ENCODE measurements at regions not wholly inside any gene's neighbourhood (a gene's known extent, or its start where the extent isn't known, plus 50 kb on each side); places are given as distances from the start of the nearest gene placed in this dataset.

DNA sequence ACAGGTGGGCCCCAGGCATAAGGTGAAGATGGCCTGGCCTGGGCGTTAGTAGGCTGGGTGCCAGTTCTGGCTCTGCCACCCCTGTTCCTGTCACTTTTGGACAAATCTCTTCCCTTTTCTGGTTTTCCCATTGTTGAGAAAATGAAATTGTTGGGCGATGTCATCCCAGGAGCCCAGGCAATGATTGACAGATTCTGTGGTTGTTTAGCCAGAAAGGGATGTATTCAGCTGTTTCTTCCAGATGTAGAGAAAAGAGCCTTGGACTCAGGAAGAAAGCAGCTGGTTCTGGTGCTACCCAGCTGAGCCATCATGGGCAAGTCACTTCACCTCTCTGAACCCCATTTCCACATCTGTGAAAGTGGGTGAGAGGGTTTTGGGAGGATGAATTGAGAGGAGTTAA lies 60.1 kb upstream of the MRTFB start:
- no TSS peak for BruUV-seq (replicated peaks)
- H3K9ac ChIP-seq (replicated peaks; ENCODE audit: extremely low read depth, insufficient read depth, low read length): no peak overlapping the region
- no peak overlapping the region for H3K4me2 ChIP-seq (ENCODE audit: insufficient read depth, low read length)
- no peak overlapping the region for H3K27ac ChIP-seq (ENCODE audit: insufficient read depth, low read depth, low read length)
- POLR2A ChIA-PET: no interaction called here
- H3K9me3 ChIP-seq (replicated peaks; ENCODE audit: control insufficient read depth, insufficient read depth, low read length): no peaks in the 10 kb centered on the region
- H3K79me2 ChIP-seq (ENCODE audit: control insufficient read depth, insufficient read depth, low read length): no peaks in the 10 kb centered on the region
- H3K36me3 ChIP-seq (ENCODE audit: control insufficient read depth in 2 of 2, extremely low read depth in 1 of 2, insufficient read depth in 2 of 2, low read length in 2 of 2): no peaks in the 10 kb centered on the region
- peaks cover 12% of the 10 kb centered on the region for H3K4me1 ChIP-seq (ENCODE audit: control insufficient read depth, extremely low read depth, insufficient read depth, low read length)
- H3K4me3 ChIP-seq (replicated peaks in 1 of 3; ENCODE audit: insufficient read depth in 1 of 3, low read depth in 1 of 3, low read length in 3 of 3): no peak overlapping the region
- no peak overlapping the region for H2AFZ ChIP-seq (ENCODE audit: low read depth, low read length)
- no peaks in the 10 kb centered on the region for H4K20me1 ChIP-seq (replicated peaks; ENCODE audit: control insufficient read depth, extremely low read depth, insufficient read depth, low read length)
- no peak for TF ChIP-seq POLR2AphosphoS5 (IDR thresholded peaks at IDR 0.05; ENCODE audit: insufficient read depth, low read depth, low read length)
- no peak for TF ChIP-seq JUN (IDR thresholded peaks at IDR 0.05; ENCODE audit: borderline replicate concordance, insufficient read depth, insufficient read length, low read depth)
- no peak for TF ChIP-seq POLR2A (IDR thresholded peaks at IDR 0.05; ENCODE audit: low read depth, low read length)
- TF ChIP-seq, protein P1, sequence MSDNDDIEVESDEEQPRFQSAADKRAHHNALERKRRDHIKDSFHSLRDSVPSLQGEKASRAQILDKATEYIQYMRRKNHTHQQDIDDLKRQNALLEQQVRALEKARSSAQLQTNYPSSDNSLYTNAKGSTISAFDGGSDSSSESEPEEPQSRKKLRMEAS (IDR thresholded peaks at IDR 0.05; ENCODE audit: insufficient read depth, insufficient read length): no peak
- TF ChIP-seq EZH2 (IDR thresholded peaks at IDR 0.05; ENCODE audit: borderline replicate concordance, low read depth, low read length, severe bottlenecking): no peak
- no peak for TF ChIP-seq FOS (IDR thresholded peaks at IDR 0.05; ENCODE audit: borderline replicate concordance, insufficient read depth, low read length)
- TF ChIP-seq GATA2 (IDR thresholded peaks at IDR 0.05; ENCODE audit: insufficient read depth, insufficient read length, low read depth, low read length): no peak
- TF ChIP-seq, protein P2, sequence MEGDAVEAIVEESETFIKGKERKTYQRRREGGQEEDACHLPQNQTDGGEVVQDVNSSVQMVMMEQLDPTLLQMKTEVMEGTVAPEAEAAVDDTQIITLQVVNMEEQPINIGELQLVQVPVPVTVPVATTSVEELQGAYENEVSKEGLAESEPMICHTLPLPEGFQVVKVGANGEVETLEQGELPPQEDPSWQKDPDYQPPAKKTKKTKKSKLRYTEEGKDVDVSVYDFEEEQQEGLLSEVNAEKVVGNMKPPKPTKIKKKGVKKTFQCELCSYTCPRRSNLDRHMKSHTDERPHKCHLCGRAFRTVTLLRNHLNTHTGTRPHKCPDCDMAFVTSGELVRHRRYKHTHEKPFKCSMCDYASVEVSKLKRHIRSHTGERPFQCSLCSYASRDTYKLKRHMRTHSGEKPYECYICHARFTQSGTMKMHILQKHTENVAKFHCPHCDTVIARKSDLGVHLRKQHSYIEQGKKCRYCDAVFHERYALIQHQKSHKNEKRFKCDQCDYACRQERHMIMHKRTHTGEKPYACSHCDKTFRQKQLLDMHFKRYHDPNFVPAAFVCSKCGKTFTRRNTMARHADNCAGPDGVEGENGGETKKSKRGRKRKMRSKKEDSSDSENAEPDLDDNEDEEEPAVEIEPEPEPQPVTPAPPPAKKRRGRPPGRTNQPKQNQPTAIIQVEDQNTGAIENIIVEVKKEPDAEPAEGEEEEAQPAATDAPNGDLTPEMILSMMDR (IDR thresholded peaks at IDR 0.05; ENCODE audit: extremely low read depth in 1 of 2, insufficient read depth in 1 of 2, low read depth in 1 of 2, low read length in 2 of 2): no peak
- no peak for TF ChIP-seq MYC (IDR thresholded peaks at IDR 0.05; ENCODE audit: low read depth, low read length)
- FAIRE-seq: no peak
- dilution Hi-C loops (cut with MboI; ENCODE audit: extremely low pct_ligation_motif_present, low sequenced_read_pairs): no loop called here
- H3K9me1 ChIP-seq (replicated peaks; ENCODE audit: control insufficient read depth, extremely low read depth, insufficient read depth, low read length): no peaks in the 10 kb centered on the region
- intact Hi-C loops (cut with micrococcal nuclease): no loop called here
- H3K27me3 ChIP-seq (ENCODE audit: control insufficient read depth in 2 of 2, insufficient read depth in 2 of 2, low read length in 2 of 2): peaks cover 0 to 4% of the 10 kb centered on the region in 2 experiments
- CTCF ChIA-PET: no interaction called here
- no peak for DNase-seq (ENCODE audit: low read depth, low spot score)
